HG03039 (cell line): ENCODE measurements at regions not wholly inside any gene's neighbourhood (a gene's known extent, or its start where the extent isn't known, plus 50 kb on each side); places are given as distances from the start of the nearest gene placed in this dataset.
A peak's percentile ranks its signal among the peaks of the same experiment; 100 is the strongest.

Experiments
- ATAC-seq: cut with Tn5 transposase; IDR thresholded peaks from one replicate; pipeline ENCODE4 v1.9.1; 2021; ENCODE audit warnings: mild to moderate bottlenecking, moderate library complexity; ENCODE audit not compliant: unreplicated experiment

- no peak for ATAC-seq
Measured at GRCh38 chr6:164581563-164581962, 727.8 kb downstream of the C6orf118 start.

DNA sequence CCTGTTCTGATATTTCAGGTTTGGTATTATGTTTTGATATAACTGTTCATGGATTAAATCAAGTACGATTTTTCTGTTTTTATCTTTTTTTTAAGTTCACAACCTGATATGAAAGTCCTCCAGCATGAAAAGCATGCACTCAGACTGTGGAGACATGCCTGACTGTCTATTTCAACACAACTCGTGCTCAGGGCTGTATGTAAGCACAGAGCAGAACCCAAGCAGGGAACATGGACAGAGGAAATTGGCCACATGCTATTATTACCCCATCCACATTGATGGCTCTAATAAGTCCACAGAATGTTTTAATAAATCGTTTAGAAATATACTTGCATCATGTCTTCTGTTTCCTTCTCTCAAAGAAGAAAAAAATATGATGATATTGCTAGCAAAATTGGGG is 730.4 kb downstream of the C6orf118 start:
- ATAC-seq: no peak

- ATAC-seq: no peak
Measured at GRCh38 chr6:164578616-164579015, 730.8 kb downstream of the C6orf118 start.

DNA sequence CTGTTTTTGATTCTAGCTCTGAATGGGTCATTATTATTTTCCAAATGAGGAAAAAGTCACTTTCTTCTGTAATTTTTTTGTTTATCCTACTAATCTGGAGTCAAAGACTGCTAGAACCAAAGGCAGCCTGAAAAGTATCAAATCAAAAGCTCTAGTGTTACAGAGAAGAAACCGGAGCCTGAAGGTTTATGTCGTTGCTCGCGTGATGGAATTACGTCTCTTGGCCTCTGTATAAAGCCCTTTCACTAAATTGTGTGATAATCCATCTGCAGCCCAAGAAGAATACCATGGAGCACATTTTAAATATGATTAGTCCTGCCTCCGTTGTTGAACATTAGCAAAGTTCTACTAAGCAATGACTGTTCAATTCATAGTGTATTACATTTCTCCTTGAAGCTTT is 738.6 kb downstream of the C6orf118 start:
- no peak for ATAC-seq

DNA sequence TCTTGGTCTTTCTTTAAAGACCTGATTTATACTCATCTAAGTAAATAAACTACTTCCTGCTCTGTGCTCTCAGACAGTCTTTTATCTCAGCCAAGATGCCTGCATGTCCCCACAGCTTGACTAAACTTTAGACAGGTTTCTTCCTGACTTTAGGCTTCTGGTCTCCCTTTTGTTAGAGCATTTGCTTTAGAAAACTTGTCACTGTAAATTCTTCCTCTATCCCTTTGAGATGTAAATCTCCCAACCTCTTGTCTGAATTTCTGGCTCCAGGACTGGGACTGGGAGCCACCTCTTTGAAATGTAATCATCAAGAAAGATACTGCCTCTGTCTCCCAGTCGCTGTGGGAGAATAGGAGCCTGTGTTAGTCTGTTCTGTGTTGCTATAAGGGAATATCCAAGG is 739.9 kb downstream of the C6orf118 start:
- ATAC-seq: no peak

- no peak for ATAC-seq
Measured at GRCh38 chr6:164563924-164564323, 745.5 kb downstream of the C6orf118 start.

DNA sequence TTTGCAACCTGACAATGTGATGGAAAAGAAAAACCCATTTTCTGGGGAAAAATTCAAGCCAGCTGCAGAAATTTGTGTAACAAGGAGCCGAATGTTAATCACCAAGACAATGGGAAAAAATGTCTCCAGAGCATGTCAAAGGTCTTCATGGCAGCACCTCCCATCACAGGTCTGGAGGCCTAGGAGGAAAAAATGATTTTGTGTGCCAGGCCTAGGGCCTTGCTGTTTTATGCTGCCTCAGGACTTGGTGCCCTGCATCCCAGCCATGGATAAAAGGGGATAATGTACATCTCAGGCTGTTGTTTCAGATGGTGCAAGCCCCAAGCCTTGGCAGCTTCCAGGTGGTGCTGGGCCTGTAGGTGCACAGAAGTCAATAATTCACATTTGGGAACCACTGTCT is 747.7 kb downstream of the C6orf118 start:
- no peak for ATAC-seq

DNA sequence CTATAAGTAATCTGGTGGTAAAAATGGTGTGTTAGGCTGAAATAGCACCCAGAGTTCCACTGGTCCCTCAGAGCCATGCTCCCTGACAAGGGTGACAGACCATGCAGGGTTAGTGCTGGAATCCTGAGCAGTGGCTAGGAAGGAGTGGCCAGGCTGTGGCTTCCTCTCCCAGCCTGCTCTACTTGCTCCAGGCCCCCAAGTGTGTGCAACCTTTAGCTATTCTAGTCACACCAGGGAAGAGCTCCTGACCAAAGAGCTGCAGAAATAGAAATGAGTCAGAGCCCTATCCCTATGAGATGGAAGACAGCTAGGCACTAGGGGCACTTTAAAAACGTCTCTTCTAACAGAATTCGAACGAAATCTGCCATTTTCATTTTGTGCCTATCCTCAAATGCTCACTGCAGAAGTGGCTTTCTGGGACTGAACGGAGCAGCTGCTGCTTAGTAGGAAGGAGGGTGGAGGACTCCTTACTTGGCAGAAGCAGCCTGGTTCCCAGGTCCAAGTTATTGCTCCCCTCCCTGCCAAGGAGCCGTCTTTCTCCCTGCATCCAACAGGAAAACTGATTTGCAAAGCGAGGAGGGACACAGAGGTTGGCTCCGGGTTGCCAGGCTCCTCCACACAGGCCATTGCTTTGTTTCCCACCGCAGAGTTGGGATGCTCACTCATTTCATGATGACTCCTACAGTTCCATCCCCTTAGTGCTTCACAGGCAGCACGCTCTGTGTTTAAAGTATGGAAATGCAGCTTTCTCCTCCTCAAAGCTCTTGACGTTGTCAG is 754.5 kb downstream of the C6orf118 start:
- no peak for ATAC-seq

- ATAC-seq: no peak
Measured at GRCh38 chr6:164554226-164554625, 755.2 kb downstream of the C6orf118 start.

- ATAC-seq: no peak
Measured at GRCh38 chr6:164551706-164552105, 757.7 kb downstream of the C6orf118 start.

DNA sequence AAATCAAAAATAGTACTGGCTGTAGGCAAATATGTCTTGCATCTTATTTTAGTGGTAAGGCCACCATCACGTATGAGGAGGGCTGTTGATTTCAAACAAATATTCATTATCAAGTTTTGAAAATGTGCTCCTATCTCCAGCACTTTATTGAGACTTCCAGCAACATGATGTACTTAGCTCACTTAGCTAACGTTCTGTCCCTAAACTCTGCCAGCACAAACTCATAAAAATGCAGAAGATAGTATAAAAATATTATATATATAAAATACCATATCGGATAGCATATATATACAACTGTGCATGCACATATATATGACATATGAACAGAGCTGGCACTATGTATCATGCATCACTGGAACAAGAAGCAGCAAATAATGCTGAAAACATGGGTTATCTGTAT is 762.3 kb downstream of the C6orf118 start:
- ATAC-seq: no peak

DNA sequence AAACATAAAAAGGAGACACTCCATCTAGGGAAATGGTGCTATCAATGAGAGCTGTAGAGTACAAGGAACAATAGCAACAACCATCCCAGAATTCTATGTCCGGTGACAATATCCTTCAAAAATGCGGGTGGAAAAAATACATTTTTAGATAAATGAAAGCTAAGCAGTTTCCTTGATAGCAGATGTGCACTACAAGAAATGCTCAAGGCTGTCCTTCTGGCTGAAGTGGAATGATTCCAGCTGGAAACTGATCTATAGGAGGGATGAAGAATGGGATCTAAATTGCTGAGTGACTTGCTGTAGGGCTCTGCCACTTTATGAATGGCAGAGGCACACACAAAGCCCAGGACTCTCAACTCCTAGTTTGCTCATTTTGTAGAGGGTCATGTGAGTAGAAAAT is 763.1 kb downstream of the C6orf118 start:
- ATAC-seq: no peak

GRCh38 chr6:164534070-164534766 is 775.2 kb downstream of the C6orf118 start:
- no peak for ATAC-seq

DNA sequence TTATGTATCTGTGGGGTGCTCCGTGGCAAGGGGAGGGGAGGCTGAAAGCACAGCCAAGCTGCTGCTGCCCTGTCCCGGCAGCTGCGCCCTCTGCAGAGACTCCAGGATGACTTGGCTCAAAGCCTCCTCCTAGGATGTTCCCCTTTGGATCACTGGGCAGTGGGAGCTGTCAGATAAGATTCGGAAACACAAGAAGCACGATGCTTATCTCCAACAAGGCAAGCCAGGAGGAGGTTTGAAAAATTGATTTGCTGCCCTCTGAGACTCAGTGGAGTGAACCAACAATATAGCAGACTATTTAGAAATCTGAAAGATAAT is 776.4 kb downstream of the C6orf118 start:
- no peak for ATAC-seq

DNA sequence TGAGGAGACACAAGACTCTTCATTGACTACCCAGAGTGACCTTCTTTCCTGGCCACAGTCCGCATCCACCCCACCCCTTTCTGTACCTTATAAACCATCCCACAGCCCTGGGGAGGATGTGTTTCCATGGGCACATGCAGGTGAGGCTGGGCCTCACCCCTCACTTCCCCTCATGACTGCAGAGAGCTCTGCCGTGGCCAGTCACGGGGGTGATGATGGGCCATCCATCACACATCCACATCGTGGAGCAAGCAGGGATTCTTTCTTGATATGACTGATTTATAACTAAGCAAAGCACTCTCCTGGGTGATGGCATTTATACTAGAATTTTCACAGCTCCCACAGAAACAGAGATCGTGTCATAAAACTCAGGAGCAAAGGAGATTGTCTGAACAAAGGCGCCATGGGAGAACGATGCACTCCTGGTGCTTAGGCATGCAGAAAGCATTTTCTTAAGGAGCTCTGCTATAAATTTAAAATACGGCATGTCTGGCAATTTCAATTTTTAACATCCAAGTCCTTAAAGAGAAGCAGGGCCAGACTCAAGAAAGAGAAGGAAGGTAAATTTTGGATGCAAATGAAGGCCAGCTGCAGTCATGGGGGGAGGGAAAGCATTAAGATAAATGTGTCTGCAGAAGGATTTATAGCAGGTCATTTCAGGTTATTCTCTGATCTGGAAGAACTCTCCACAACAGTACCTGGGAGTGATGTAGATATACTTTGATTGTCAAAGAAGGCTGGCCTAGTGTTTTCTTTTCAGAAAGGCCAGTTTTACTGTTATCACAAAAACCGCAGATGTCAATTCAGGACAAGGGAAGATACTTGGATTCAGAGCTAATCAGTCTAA is 777.0 kb downstream of the C6orf118 start:
- no peak for ATAC-seq

DNA sequence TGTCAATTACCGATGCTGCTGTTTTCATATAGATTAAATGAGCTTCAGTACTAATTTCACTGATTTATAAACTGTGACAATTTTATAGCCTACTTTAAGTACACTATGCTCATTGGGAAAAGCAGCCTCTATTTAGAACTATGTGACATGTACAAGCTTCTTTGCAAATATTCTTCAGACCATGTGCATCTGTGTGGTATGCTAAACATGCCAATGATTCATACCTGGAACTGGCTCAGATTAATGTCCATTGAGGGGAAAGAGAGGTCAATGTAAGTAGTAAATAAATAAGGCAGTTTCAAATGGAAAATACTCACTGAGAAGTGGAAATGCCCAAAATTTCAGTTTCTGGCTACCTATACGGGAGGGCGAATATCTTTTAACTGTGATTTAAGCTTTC is 777.7 kb downstream of the C6orf118 start:
- ATAC-seq: no peak

DNA sequence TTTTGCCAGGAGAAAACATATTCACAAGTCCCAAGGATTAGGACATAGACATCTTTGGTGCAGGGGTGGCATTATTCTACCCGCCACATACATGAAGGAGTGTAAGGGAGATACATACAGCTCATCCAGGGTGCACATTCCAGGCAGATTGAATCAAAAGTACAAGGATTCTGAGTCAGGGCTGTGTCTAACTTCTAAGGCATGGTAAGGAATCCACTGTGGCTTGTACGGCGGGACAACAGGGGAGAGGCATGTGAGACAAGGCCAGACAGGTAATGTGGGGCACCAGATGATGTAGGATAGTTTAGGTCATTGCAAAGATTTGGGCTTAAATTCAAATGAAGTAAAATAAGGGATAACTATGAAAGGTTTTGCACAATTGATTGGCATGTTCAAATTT is 780.9 kb downstream of the C6orf118 start:
- no peak for ATAC-seq

DNA sequence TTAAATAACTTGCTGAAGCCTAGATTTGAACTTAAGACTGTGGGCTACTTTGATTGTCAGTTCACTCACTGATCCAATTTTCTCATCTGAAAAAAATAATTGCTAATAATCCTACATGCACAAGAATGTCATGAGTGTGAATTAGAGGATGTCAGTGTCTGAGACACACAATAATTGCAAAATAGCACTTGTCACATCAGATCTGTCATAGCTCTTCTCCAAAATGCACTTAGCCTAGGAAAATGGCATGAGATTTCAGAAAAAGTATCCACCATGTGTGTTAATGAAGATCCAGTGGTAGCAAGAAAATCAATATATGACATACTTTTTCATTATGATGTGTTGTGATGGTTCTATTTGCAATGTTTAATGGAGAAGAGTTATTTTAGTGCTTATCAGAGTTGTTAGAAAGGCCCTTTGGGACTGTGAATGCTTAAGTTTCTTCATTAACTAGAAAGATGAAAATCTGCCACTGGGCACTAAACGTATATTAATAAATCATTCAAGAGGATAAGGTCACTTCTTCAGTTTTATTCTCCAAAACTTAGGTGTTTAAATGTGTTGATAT is 786.2 kb downstream of the C6orf118 start:
- ATAC-seq: no peak

DNA sequence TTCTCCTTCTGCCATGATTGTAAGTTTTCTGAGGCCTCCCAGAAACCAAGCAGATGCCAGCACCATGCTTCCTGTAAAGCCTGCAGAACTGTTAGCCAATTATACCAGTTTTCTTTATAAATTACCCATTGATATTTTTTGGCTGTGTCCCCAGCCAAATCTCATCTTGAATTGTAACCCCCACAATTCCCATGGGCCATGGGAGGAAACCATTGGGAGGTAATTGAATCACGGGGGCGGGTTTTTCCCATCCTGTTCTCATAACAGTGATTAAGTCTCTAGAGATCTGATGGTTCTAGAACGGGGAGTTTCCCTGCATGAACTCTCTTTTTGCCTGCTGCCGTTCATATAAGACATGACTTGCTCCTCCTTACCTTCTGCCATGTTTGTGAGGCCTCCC is 788.5 kb downstream of the C6orf118 start:
- no peak for ATAC-seq

GRCh38 chr6:164507206-164507940 is 802.0 kb downstream of the C6orf118 start:
- peak; percentile 77 for ATAC-seq

DNA sequence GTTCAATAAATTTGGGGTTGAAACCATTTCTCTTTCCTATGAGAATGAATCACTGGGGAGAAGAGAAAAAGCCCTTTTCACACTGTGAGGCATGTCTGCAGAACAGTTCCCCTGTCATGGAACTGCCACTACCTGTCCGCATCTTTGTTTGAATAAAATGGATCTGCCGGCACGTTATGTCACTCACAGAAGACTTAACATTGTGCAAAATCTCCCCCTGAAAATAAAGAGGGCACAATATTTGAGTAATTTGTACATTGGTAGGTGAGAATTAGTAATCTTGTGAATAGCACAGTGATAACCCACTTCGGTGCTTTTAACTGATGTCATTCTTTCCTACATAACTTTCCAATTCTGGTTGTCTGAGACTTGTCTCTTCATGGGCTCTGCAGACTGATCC is 804.0 kb downstream of the C6orf118 start:
- no peak for ATAC-seq
